ENCODE measurements at regions not wholly inside any gene's neighbourhood (a gene's known extent, or its start where the extent isn't known, plus 50 kb on each side); places are given as distances from the start of the nearest gene placed in this dataset.
"Not testable (repeated sequence)": the region's sequence is repeated elsewhere in the genome, so short reads cannot be mapped to it uniquely, and the experiment has no call there.

DNA sequence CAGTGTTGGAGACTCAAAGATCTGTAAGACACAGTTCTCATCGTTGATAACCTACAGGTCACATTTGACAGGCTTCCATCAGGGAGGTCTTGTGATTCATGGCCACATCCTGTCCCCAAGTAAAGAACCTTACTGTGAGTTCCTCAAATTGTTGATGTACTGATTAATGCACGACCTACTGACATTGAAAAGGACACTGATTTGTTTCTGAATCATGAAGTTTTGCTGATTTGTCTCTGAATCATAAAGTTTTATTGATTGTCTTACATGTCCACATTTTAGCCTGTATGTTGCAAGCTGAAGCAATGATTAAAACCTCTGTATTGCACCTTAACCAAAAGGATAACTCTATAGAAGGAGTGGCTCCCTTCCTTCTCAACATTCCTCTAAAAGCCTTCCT, 476.3 kb upstream of the RUNX1 start:
- DNase-seq (ENCODE audit: low spot score) = no peak

DNA sequence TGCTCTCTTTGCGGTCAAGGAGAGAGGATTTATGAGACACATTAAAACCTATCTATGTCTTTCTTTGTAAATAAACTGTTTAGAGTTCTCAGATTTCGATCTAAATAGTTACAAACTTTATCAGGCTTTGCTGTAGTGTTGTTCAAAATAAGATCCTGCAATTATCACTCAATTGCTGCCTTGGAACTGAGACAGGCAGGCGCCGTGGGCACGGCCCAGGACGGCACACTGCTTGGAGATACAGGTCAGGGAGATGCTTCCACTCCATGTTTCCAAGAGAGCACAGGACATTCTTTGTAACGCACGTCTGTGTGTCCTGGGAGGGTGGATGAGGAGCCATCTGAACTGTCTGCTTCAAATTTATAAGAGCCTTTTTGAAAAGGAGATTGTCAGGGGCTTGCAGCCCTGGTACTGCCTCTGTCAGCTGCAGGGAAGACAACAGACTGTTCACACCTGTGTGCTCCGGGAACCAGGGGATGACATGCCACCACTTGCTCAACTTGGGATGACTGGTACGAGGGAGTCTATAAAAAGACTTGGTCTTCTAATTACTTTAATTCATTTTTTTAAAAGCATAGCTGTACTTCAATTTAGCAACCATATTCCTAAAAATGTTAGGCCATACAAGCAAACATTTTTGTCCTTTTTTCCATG, 472.9 kb upstream of the RUNX1 start:
- no peak for DNase-seq (ENCODE audit: low spot score)

DNA sequence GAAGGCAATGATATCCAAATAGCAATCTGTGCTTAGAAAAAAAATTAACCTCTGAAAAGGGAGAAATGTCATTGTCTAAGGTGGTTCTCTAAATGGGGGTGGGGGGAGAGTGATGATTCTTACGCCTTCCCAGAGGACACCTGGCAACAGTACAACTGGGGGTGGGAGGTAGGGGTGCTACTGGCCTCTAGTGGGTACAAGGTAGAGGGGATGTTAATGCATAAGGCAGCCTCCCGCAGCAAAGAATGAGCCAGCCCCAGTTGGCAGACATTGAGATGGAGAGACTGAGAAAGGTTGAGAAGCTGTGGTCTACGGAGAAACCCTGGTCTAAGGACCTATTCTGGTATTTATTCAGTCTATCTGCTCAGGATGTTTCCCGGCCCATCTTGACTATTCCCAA, 472.2 kb upstream of the RUNX1 start:
- no peak for DNase-seq (ENCODE audit: low spot score)

- DNase-seq (ENCODE audit: low spot score) = no peak
Observed at GRCh38 chr21:35520856-35521255, 471.8 kb upstream of the RUNX1 start.

GRCh38 chr21:35520302-35520701, 471.2 kb upstream of the RUNX1 start:
- DNase-seq (ENCODE audit: low spot score) = peak; percentile 30

DNA sequence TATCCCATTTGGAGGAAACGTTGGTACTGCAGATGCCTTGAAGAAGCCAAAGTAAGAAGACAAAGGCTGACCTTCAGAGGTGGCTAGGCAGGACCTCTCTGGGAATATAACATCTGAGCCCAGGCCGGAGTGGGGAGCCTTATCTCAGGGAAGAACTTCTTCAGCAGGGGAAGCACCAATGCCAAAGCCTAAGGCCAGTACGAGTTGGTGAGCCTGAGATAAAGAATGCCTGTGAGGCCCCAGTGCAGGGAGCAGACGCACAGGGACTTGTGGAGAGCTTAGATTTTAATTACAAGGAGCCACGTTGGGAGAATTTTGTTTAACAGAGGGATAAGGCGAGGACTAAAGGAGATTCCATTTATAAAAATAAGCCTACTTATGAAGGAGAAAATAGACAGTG, 468.8 kb upstream of the RUNX1 start:
- no peak for DNase-seq (ENCODE audit: low spot score)

DNA sequence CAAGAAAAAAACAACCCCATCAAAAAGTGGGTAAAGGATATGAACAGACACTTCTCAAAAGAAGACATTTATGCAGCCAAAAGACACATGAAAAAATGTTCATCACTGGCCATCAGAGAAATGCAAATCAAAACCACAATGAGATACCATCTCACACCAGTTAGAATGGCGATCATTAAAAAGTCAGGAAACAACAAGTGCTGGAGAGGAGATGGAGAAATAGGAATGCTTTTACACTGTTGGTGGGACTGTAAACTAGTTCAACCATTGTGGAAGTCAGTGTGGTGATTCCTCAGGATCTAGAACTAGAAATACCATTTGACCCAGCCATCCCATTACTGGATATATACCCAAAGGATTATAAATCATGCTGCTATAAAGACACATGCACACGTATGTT, 467.2 kb upstream of the RUNX1 start:
- DNase-seq (ENCODE audit: low spot score) = not testable (repeated sequence)

GRCh38 chr21:35512346-35512745, 463.2 kb upstream of the RUNX1 start:
- DNase-seq (ENCODE audit: low spot score) = no peak

- DNase-seq (ENCODE audit: low spot score) = no peak
Observed at GRCh38 chr21:35511696-35512162, 462.6 kb upstream of the RUNX1 start.

DNA sequence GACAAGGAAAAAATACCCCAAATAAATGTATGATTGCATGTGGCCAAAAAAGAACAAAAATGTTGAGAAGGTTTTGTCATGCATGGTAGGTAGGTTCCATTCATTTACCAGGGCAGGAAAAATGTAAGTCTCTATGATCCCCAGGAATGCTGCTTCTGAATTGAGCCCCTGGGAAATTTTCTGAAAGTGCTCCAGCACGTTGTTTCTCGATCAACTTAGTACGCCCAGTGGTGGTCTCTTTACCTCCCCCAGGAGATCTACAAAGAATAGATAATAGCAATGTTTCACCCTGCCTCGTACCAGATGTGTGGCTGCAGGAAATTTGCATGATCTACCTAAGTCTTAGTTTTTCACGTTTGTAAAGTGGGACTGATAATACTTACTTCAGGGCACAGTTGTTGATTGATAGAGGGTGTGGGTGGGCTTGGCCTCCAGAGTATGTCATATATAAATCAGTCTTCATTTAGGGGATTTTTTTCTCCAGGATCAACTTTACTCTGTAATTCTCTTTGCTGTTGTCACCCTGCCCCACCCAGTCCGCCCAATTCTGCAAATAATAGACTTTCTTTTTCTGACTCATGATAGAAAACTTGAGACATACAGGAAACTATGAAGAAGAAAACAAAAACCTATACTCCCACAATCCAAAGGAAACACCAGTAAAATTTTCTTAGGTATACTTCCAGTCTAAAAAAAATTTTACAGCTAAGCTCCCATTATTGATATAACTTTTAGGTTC, 462.0 kb upstream of the RUNX1 start:
- DNase-seq (ENCODE audit: low spot score) = no peak

GRCh38 chr21:35510294-35510693, 461.2 kb upstream of the RUNX1 start:
- DNase-seq (ENCODE audit: low spot score) = no peak

DNA sequence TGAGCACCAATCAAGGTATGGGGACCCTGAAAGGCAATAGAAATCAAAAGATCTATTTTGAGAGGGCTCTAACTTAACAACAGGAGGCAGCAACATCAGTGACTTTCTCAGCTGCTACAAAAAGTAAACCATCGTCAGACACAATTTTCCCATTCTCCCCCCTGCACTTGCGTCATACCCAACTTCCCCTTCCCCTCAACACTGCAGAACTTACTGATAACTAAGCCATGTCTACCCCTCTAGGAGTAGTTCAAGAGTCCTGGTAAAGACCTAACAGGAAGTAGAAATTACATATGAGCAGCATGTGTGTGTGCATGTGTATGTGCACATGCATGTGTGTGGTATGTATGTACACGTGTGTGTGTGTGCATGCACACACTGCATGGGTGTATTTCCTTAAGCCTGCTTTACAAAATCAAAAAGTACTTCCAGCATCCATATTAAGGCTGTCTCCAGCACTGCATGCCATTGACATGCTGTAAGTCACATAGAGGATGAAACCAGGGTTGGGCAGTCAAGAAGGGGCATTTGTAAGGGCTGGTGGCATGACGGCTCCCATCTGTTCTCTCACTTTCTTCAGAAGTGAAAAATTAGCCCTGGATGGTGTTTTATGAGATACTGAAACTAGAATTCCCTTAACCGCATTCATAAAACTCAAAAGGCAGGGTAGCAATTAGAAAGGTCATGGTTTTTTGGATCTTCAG, 460.1 kb upstream of the RUNX1 start:
- no peak for DNase-seq (ENCODE audit: low spot score)

- peak; percentile 51 for DNase-seq (ENCODE audit: low spot score)
Observed at GRCh38 chr21:35508139-35508888, 459.2 kb upstream of the RUNX1 start.

GRCh38 chr21:35507181-35507759, 458.2 kb upstream of the RUNX1 start:
- DNase-seq (ENCODE audit: low spot score) = no peak

DNA sequence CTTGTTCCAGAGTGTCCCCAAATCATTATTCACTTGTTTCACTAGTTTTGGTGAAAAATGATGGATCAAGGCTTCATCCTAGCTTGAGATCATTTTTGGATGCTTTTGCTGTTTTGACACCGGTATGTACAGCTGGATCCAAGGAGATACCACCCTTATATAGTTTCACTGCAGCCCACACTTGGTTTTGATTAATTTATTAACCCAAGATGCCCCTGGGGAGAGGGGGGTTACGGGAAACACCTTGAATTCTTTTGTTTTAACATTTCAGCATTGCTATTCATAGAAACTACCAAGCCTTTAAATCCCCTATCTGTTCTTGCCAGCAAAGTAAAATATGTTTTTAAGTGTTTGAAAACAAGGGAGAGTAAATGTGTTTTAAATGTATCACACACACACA, 457.7 kb upstream of the RUNX1 start:
- DNase-seq (ENCODE audit: low spot score) = no peak

- no peak for DNase-seq (ENCODE audit: low spot score)
Observed at GRCh38 chr21:35506352-35506751, 457.2 kb upstream of the RUNX1 start.

GRCh38 chr21:35504951-35505466, 455.9 kb upstream of the RUNX1 start:
- no peak for DNase-seq (ENCODE audit: low spot score)

- no peak for DNase-seq (ENCODE audit: low spot score)
Observed at GRCh38 chr21:35504277-35504676, 455.2 kb upstream of the RUNX1 start.

- DNase-seq (ENCODE audit: low spot score) = no peak
Observed at GRCh38 chr21:35503671-35504070, 454.6 kb upstream of the RUNX1 start.

GRCh38 chr21:35502821-35503220, 453.7 kb upstream of the RUNX1 start:
- no peak for DNase-seq (ENCODE audit: low spot score)

DNA sequence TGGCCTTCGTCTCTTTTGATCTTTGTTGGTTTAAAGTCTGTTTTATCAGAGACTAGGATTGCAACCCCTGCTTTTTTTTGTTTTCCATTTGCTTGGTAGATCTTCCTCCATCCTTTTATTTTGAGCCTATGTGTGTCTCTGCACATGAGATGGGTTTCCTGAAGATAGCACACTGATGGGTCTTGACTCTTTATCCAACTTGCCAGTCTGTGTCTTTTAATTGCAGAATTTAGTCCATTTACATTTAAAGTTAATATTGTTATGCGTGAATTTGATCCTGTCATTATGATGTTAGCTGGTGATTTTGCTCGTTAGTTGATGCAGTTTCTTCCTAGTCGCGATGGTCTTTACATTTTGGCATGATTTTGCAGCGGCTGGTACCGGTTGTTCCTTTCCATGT, 448.4 kb upstream of the RUNX1 start:
- DNase-seq (ENCODE audit: low spot score) = not testable (repeated sequence)

All from HuH-7 (cell line).